ENCODE measurements at regions not wholly inside any gene's neighbourhood (a gene's known extent, or its start where the extent isn't known, plus 50 kb on each side); places are given as distances from the start of the nearest gene placed in this dataset.

GRCh38 chr17:34163646-34164045, 91.4 kb upstream of the CCL2 start:
- no peak for DNase-seq

- no peak for DNase-seq
Measured at GRCh38 chr17:34164837-34165236, 90.2 kb upstream of the CCL2 start.

GRCh38 chr17:34166352-34166751, 88.7 kb upstream of the CCL2 start:
- no peak for DNase-seq

GRCh38 chr17:34167354-34167753, 87.7 kb upstream of the CCL2 start:
- no peak for DNase-seq

- DNase-seq: no peak
Measured at GRCh38 chr17:34168989-34169388, 86.1 kb upstream of the CCL2 start.

- no peak for DNase-seq
Measured at GRCh38 chr17:34169496-34169895, 85.6 kb upstream of the CCL2 start.

GRCh38 chr17:34171245-34171818, 83.8 kb upstream of the CCL2 start:
- peak; percentile 69 for DNase-seq

GRCh38 chr17:34172390-34172918, 82.6 kb upstream of the CCL2 start:
- no peak for DNase-seq

GRCh38 chr17:34173241-34173640, 81.8 kb upstream of the CCL2 start:
- DNase-seq: no peak

- no peak for DNase-seq
Measured at GRCh38 chr17:34174496-34174895, 80.6 kb upstream of the CCL2 start.

GRCh38 chr17:34176440-34176839, 78.6 kb upstream of the CCL2 start:
- DNase-seq: no peak

GRCh38 chr17:34177642-34178041, 77.4 kb upstream of the CCL2 start:
- DNase-seq: no peak

- DNase-seq: no peak
Measured at GRCh38 chr17:34178092-34178491, 77.0 kb upstream of the CCL2 start.

GRCh38 chr17:34182036-34182803, 72.9 kb upstream of the CCL2 start:
- DNase-seq: no peak

GRCh38 chr17:34195987-34196386, 59.1 kb upstream of the CCL2 start:
- no peak for DNase-seq

GRCh38 chr17:34198519-34198918, 56.6 kb upstream of the CCL2 start:
- DNase-seq: no peak

GRCh38 chr17:34199454-34199853, 55.6 kb upstream of the CCL2 start:
- no peak for DNase-seq

- peak; percentile 72 for DNase-seq
Measured at GRCh38 chr17:34199932-34200534, 55.1 kb upstream of the CCL2 start.

- no peak for DNase-seq
Measured at GRCh38 chr17:34201225-34201624, 53.9 kb upstream of the CCL2 start.

GRCh38 chr17:34201767-34202166, 53.3 kb upstream of the CCL2 start:
- no peak for DNase-seq

- DNase-seq: no peak
Measured at GRCh38 chr17:34203018-34203638, 52.0 kb upstream of the CCL2 start.

- no peak for DNase-seq
Measured at GRCh38 chr17:34204402-34204801, 50.7 kb upstream of the CCL2 start.
